Stimulated activated CD8-positive, alpha-beta memory T cell treated with anti-CD3 and anti-CD28 coated beads, Interleukin-15, amount 100 ng/mL, for 1 hour (primary cell): ENCODE measurements at regions not wholly inside any gene's neighbourhood (a gene's known extent, or its start where the extent isn't known, plus 50 kb on each side); places are given as distances from the start of the nearest gene placed in this dataset.

Experiments
- DNase-seq: peaks from one replicate; pipeline ENCODE4 v3.0.0-alpha.2; 2020; ENCODE audit warnings: low read depth

GRCh38 chr10:128713471-128713870 lies 587.2 kb upstream of the MKI67 start:
- DNase-seq: no peak

- DNase-seq: no peak
Observed at GRCh38 chr10:128713874-128714570, 587.8 kb upstream of the MKI67 start.

- no peak for DNase-seq
Observed at GRCh38 chr10:128714644-128715415, 588.6 kb upstream of the MKI67 start.

GRCh38 chr10:128716181-128716580 lies 590.0 kb upstream of the MKI67 start:
- DNase-seq: no peak

- no peak for DNase-seq
Observed at GRCh38 chr10:128721963-128722445, 595.8 kb upstream of the MKI67 start.

GRCh38 chr10:128722947-128723346 lies 596.7 kb upstream of the MKI67 start:
- DNase-seq: no peak

GRCh38 chr10:128723631-128724205 lies 597.5 kb upstream of the MKI67 start:
- DNase-seq: no peak

GRCh38 chr10:128725531-128725930 lies 599.3 kb upstream of the MKI67 start:
- DNase-seq: no peak

GRCh38 chr10:128727114-128727513 lies 600.9 kb upstream of the MKI67 start:
- DNase-seq: no peak

- no peak for DNase-seq
Observed at GRCh38 chr10:128729910-128730420, 603.7 kb upstream of the MKI67 start.

- DNase-seq: no peak
Observed at GRCh38 chr10:128730922-128731321, 604.7 kb upstream of the MKI67 start.

GRCh38 chr10:128734161-128734560 lies 607.9 kb upstream of the MKI67 start:
- no peak for DNase-seq

- DNase-seq: no peak
Observed at GRCh38 chr10:128734734-128735133, 608.5 kb upstream of the MKI67 start.

- no peak for DNase-seq
Observed at GRCh38 chr10:128735996-128736395, 609.8 kb upstream of the MKI67 start.

- DNase-seq: no peak
Observed at GRCh38 chr10:128738386-128738915, 612.2 kb upstream of the MKI67 start.

- DNase-seq: no peak
Observed at GRCh38 chr10:128739930-128740329, 613.7 kb upstream of the MKI67 start.

GRCh38 chr10:128741180-128741579 lies 615.0 kb upstream of the MKI67 start:
- DNase-seq: no peak

- no peak for DNase-seq
Observed at GRCh38 chr10:128741680-128742079, 615.5 kb upstream of the MKI67 start.

- DNase-seq: no peak
Observed at GRCh38 chr10:128744092-128744491, 617.9 kb upstream of the MKI67 start.

GRCh38 chr10:128744811-128745305 lies 618.6 kb upstream of the MKI67 start:
- no peak for DNase-seq

- DNase-seq: no peak
Observed at GRCh38 chr10:128747582-128748346, 621.5 kb upstream of the MKI67 start.

GRCh38 chr10:128751284-128751683 lies 625.1 kb upstream of the MKI67 start:
- no peak for DNase-seq
